GM18867 (cell line): ENCODE measurements at regions not wholly inside any gene's neighbourhood (a gene's known extent, or its start where the extent isn't known, plus 50 kb on each side); places are given as distances from the start of the nearest gene placed in this dataset.

ENCODE experiments used
- ATAC-seq: cut with Tn5 transposase; IDR thresholded peaks from one replicate; pipeline ENCODE4 v1.9.1; 2021; ENCODE audit warnings: mild to moderate bottlenecking, moderate library complexity; ENCODE audit not compliant: unreplicated experiment

GRCh38 chr12:85568395-85569103 is 267.7 kb downstream of the RASSF9 start:
- ATAC-seq, result no peak

- no peak for ATAC-seq
Observed at GRCh38 chr12:85569261-85569660, 266.9 kb downstream of the RASSF9 start.

GRCh38 chr12:85572956-85573355 is 263.3 kb downstream of the RASSF9 start:
- no peak for ATAC-seq

GRCh38 chr12:85573635-85574214 is 262.5 kb downstream of the RASSF9 start:
- ATAC-seq, result no peak

- no peak for ATAC-seq
Observed at GRCh38 chr12:85574291-85574690, 261.9 kb downstream of the RASSF9 start.

GRCh38 chr12:85575120-85576096 is 260.8 kb downstream of the RASSF9 start:
- peak; percentile 96 for ATAC-seq

- no peak for ATAC-seq
Observed at GRCh38 chr12:85580562-85581168, 255.5 kb downstream of the RASSF9 start.

- no peak for ATAC-seq
Observed at GRCh38 chr12:85587158-85587557, 249.1 kb downstream of the RASSF9 start.

GRCh38 chr12:85588221-85588620 is 248.0 kb downstream of the RASSF9 start:
- no peak for ATAC-seq

GRCh38 chr12:85600841-85601240 is 235.4 kb downstream of the RASSF9 start:
- ATAC-seq, result no peak

- ATAC-seq, result no peak
Observed at GRCh38 chr12:85603556-85603955, 232.7 kb downstream of the RASSF9 start.

- no peak for ATAC-seq
Observed at GRCh38 chr12:85606455-85606854, 229.8 kb downstream of the RASSF9 start.

GRCh38 chr12:85609778-85610177 is 226.4 kb downstream of the RASSF9 start:
- ATAC-seq, result no peak

GRCh38 chr12:85610194-85610593 is 226.0 kb downstream of the RASSF9 start:
- no peak for ATAC-seq

- no peak for ATAC-seq
Observed at GRCh38 chr12:85616201-85616600, 220.0 kb downstream of the RASSF9 start.

- no peak for ATAC-seq
Observed at GRCh38 chr12:85617307-85618091, 218.7 kb downstream of the RASSF9 start.

GRCh38 chr12:85621041-85621440 is 215.2 kb downstream of the RASSF9 start:
- ATAC-seq, result no peak

- ATAC-seq, result no peak
Observed at GRCh38 chr12:85623763-85624162, 212.4 kb downstream of the RASSF9 start.

GRCh38 chr12:85625467-85625866 is 210.7 kb downstream of the RASSF9 start:
- ATAC-seq, result no peak

- no peak for ATAC-seq
Observed at GRCh38 chr12:85626001-85626783, 210.0 kb downstream of the RASSF9 start.
